HG03342 (cell line): ENCODE measurements at regions not wholly inside any gene's neighbourhood (a gene's known extent, or its start where the extent isn't known, plus 50 kb on each side); places are given as distances from the start of the nearest gene placed in this dataset.

ENCODE experiments used
- ATAC-seq: cut with Tn5 transposase; IDR thresholded peaks from one replicate; pipeline ENCODE4 v1.9.1; 2021; ENCODE audit warnings: mild to moderate bottlenecking, moderate library complexity; ENCODE audit not compliant: unreplicated experiment

GRCh38 chr21:27475363-27475955, 508.6 kb upstream of the ADAMTS5 start:
- ATAC-seq: no peak

GRCh38 chr21:27467366-27467765, 500.5 kb upstream of the ADAMTS5 start:
- ATAC-seq: no peak

- no peak for ATAC-seq
Observed at GRCh38 chr21:27466140-27466539, 499.3 kb upstream of the ADAMTS5 start.

- no peak for ATAC-seq
Observed at GRCh38 chr21:27464648-27465047, 497.8 kb upstream of the ADAMTS5 start.

- ATAC-seq: no peak
Observed at GRCh38 chr21:27462726-27463125, 495.8 kb upstream of the ADAMTS5 start.

GRCh38 chr21:27454234-27454633, 487.3 kb upstream of the ADAMTS5 start:
- ATAC-seq: no peak

- no peak for ATAC-seq
Observed at GRCh38 chr21:27451116-27451515, 484.2 kb upstream of the ADAMTS5 start.

- ATAC-seq: no peak
Observed at GRCh38 chr21:27450216-27450615, 483.3 kb upstream of the ADAMTS5 start.

- ATAC-seq: no peak
Observed at GRCh38 chr21:27448960-27449359, 482.1 kb upstream of the ADAMTS5 start.

GRCh38 chr21:27447843-27448242, 481.0 kb upstream of the ADAMTS5 start:
- ATAC-seq: no peak

- ATAC-seq: no peak
Observed at GRCh38 chr21:27429710-27430341, 462.9 kb upstream of the ADAMTS5 start.

GRCh38 chr21:27426196-27426595, 459.3 kb upstream of the ADAMTS5 start:
- no peak for ATAC-seq

- ATAC-seq: no peak
Observed at GRCh38 chr21:27425574-27425973, 458.7 kb upstream of the ADAMTS5 start.

- no peak for ATAC-seq
Observed at GRCh38 chr21:27425172-27425571, 458.3 kb upstream of the ADAMTS5 start.

GRCh38 chr21:27424601-27425000, 457.7 kb upstream of the ADAMTS5 start:
- no peak for ATAC-seq

- ATAC-seq: no peak
Observed at GRCh38 chr21:27423906-27424595, 457.2 kb upstream of the ADAMTS5 start.

GRCh38 chr21:27423038-27423437, 456.1 kb upstream of the ADAMTS5 start:
- ATAC-seq: no peak

GRCh38 chr21:27422435-27422834, 455.5 kb upstream of the ADAMTS5 start:
- no peak for ATAC-seq

- ATAC-seq: no peak
Observed at GRCh38 chr21:27421654-27422053, 454.8 kb upstream of the ADAMTS5 start.

GRCh38 chr21:27419153-27419552, 452.3 kb upstream of the ADAMTS5 start:
- no peak for ATAC-seq

- ATAC-seq: no peak
Observed at GRCh38 chr21:27418346-27418745, 451.5 kb upstream of the ADAMTS5 start.

GRCh38 chr21:27412530-27412929, 445.6 kb upstream of the ADAMTS5 start:
- no peak for ATAC-seq
